Tibial nerve (tissue), 3 donors: ENCODE measurements at regions not wholly inside any gene's neighbourhood (a gene's known extent, or its start where the extent isn't known, plus 50 kb on each side); places are given as distances from the start of the nearest gene placed in this dataset.

Experiments used
- CTCF ChIP-seq, 5 experiments: fragments of 200-600 bp in 3 of 5; fragments of 450-650 bp in 2 of 5; sonication (generic) in 3 of 5; IDR thresholded peaks; one replicate each; pipeline ENCODE4 v1.5.1; 2016 to 2019; ENCODE audit warnings: antibody characterized with exemption in 5 of 5, mild to moderate bottlenecking in 3 of 5, moderate library complexity in 2 of 5
- POLR2A ChIP-seq, 2 donors: fragments of 450-650 bp; IDR thresholded peaks; one replicate each; pipeline ENCODE4 v1.6.1; 2017; ENCODE audit warnings: antibody characterized with exemption in 2 of 2, mild to moderate bottlenecking in 2 of 2, moderate library complexity in 2 of 2

- no peak for TF ChIP-seq POLR2A (IDR thresholded peaks at IDR 0.05)
- TF ChIP-seq CTCF (IDR thresholded peaks at IDR 0.05): no peak
Observed at GRCh38 chr4:123166023-123166422, 230.6 kb upstream of the SPRY1 start.
